Hindlimb muscle (tissue), 1 donor: ENCODE measurements at regions not wholly inside any gene's neighbourhood (a gene's known extent, or its start where the extent isn't known, plus 50 kb on each side); places are given as distances from the start of the nearest gene placed in this dataset.
A peak's percentile ranks its signal among the peaks of the same experiment; 100 is the strongest.

Experiments
- DNase-seq: peaks from one replicate; pipeline ENCODE4 v3.0.0-alpha.2; 2013

DNA sequence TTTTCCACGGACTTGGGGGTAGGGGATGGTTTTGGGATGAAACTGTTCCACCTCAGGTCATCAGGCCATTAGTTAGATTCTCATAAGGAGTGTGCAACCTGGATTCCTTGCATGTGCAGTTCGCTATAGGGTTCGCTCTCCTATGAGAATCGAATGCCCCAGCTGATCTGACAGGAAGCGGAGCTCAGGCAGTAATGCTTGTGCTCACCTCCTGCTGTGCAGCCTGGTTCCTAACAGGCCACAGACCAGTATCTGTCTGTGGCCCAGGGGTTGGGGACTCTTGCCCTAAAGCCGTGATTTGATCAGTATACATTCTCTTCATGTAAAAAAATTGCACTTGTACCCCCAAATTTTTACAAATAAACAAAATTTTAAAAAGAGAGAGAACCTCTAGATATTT, 219.4 kb upstream of the CPNE8 start:
- DNase-seq = no peak

DNA sequence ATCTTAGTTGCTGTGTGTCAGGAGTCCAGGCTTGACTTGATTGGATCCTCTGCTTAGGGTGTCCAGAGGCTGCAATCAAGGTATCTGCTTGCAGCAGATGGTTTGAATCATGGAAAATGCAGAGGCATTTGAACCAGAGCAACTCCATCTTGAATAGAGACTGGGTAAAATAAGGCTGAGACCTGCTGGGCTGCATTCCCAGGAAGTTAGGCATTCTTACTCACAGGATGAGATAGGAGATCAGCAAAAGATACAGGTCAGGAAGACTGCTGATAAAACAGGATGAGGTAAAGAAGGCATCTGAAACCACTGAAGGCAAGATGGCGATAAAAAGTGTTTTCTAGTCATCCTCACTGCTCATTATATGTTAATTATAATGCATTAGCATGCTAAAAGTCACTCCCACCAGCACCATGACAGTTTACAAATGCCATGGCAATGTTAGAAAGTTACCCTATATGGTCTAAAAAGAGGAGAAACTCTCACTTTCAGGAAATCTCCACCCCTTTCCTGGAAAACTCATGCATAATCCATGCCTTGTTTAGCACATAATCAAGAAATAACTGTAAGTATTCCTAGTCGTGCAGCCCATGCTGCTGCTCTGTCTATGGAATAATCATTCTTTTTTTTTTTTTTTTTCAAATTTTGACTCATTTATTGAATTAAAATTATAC, 218.3 kb upstream of the CPNE8 start:
- DNase-seq = peak; percentile 26

DNA sequence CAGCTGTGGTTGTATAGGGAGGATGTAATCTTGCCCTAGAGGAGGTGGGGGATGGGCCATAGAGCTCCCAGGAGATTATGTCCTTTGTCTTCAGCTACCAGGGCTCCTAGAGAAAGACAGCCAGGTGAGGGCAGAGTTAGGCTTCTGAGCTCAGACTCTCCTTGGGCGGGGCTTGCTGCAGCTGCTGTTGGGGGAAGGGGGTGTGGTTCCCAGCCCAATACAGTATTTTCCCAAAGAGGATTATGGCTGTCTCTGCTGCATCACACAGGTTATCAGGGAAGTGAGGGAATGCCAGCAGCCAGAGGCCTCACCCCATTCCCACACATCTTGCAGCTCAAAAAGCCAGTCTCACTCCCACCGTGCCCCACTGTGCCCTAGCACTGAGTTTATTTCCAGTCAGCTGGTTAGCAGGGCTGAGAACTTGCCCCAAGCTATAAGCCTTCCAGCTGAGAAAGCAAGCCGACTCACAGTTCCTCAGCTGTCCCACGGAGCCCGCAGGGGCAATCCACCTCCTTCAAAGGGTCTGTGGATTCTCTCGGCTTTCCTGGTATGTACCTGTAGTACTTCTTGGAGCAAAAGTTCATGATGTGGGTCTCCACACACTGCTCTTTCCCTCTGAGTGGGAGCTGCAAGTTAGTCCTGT, 217.3 kb upstream of the CPNE8 start:
- no peak for DNase-seq

DNA sequence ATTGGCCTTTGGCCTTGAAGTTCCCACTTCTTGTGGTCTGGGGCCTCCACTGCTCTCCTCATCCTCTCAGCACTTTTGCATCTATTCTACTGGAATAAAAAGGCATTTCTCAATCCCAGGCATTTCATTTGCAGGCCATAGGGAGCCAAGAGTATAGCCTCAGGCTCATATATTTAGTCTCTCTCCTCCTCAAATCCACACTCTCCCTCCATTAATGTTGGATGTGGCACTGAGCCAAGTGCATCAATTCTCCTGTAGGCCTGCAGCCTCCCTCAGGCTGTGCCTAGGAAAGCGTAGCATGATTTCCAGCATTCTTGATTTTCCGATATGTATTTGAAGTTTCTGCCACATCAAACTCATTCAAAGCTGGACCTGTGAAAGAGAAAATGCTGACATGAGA, 211.5 kb upstream of the CPNE8 start:
- DNase-seq = no peak

DNA sequence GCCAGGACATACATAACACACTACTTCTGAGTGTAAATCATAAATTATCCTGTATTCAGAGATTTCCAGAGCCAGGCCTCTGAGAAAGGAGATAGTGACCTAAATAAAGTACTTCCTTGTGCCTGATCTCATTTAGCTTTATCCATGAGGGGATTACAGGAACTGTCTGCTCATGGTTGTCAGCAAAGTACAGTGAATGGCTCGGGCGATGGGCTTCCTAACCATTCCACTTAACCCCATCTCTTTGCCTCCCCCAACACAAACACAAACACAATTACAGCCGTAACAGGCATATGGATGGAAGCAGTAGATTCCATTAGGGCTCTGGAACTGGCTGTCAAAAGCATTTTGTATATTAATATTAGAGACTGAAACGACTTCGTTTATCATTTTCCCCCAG, 206.7 kb upstream of the CPNE8 start:
- DNase-seq = no peak

DNA sequence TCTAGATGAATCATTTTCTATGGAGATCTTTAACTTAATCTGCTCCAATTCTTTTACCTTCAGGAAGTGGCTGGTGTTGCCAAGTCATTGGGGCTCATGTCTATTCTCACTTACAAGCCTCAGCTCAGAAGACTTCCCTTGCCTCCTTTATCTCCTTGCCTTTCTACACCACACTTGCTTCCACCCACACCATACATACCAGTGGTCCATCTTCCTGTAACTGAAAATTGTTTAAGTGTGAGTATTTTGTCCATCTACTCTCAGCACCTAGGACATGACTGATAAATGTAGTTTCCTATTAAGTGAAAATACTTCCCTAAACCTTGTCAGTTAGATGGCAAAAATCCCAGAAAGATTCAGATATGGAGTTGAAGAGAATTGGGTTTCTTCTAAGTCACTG, 199.7 kb upstream of the CPNE8 start:
- no peak for DNase-seq

DNA sequence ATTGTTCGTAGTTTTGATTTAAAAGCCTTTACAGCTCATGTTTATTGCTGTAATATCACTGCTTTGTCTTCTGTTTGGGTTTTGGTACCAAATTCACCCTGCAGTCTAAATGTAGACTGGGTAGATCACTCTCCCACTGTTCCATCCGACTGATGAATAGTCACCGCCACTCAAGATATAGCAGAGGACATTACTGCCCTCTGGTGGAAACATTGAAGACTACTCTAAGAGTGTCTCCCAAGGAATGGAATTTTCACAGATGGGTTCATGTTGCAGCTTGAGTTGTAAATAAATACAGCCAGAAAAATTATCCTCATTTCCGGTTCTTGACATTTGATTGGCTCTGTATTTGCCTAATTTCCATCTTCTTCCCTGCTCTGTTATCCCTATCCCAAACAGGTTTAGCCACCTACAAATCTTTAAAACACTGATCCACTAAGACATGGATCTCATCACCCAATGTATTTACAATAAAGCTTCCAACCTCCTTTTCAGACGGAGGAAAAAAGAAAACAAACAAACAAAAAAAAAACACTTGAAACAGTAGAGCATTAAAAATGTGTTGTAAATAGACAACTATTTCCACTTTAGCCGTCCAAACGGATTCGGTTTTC, 198.3 kb upstream of the CPNE8 start:
- DNase-seq = peak; percentile 50

DNA sequence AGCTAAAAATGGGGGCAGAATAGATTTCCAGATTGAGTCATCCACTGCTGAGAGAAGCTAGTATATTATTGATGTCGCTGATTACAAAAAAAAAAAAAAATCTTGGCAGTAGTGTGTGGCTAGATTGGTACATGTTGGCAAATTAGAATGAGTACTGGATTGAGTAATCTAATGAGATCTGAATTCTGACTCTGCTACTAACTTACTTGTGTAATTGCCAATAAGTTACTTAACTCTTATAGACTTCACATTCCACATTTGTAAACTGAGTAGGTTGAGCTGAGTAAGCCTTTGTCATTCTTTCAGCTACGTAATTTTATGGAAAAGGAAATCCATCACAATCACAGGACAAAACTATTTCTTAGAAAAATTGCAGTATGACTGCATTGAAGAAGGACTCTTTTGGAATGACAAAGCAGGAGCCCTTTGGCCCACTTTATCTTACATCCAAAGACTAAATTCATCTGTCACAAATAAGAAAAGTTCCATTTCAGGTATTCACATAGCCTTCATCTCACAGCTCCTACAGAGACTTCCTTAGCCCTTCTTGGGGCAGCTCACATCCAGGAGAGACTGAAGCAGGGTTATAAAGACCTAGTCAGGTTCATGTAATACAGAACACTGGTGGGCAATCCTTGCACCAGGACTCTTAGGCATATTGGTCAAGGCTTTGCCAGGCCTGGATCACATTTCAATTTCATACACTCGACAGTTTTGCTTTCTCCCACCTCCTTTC, 197.3 kb upstream of the CPNE8 start:
- DNase-seq = no peak

DNA sequence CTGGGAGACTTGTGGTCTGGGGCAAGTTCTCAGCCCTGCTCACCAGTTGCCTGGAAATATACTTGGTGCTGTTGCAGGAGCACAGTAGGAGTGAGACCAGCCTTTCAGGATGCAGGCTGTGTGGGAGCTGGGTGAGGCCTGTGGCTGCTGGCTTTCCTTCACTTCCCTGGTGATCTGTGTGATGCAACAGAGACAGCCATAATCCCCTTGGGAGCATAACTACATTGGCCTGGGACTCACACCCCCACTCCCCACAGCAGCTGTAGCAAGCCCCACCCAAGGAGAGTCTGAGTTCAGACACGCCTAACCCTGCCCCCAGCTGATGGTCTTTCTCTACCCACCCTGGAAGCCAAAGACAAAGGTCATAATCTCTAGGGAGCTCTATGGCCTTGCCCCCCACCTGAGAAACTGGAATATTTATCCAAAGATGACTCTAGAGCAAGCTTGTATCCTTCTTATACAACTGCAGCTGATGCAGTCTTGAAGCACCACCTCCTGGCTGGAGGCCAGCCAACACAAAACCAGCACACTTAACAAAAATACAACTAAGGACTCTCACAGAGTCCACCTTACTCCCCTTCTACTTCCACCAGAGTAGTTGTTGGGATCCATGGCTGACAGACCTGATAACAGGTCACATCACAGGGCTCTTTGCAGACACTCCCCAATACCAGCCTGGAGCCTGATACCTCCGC, 190.4 kb upstream of the CPNE8 start:
- no peak for DNase-seq

DNA sequence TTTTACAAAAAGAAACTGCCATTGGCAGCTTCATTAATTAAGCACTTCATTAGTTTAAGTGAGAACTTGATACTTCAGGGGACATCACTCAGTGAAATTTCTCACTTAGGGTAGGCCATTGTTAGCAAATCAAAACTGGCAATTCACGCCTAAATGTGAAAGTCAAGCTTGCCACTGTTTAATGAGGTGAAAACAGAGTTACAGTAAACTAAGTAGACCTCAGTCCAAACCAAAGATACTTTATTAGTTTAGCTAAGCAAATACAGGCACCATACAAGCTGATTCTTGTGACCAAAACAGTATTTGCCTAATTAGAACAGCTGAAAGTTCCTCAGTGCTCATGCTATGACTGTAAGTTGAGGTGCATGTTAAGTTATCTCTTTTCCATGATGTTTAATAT, 176.5 kb upstream of the CPNE8 start:
- DNase-seq = no peak

DNA sequence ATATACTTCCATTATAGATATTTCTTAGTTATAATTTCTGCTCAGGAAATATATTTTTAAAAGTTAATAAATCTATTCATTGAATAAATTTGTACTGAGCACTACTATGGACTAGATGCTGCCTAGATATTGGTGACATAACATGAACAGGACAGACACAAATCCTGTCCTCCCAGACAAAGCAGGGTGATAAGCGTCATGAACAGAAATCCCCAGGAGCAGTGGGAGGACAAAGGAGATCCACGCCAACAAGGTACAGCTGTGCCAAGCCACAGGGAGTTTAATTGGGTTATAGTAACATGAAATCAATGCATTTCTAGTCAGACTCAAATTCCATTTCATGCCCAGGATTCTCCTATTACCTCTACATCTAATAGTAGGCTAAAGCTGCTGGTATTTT, 171.8 kb upstream of the CPNE8 start:
- DNase-seq = no peak

DNA sequence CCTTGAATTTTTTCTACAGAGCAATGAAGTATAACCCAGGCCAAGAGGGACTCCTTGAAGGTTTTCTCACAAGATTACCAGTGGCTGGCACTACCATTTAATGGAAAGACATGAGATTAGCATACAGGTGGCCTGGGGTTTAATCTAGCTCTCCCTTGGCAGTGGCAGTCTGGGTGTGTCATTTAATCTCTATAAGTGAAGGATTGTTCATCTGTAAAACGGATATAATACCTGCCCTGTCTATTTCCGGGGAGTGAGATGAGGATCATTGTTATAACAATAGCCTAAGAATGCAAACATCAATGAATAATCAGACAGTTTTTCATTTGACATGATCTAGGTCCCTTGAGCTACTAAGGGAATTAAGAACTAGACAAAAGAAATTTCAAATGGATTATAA, 168.7 kb upstream of the CPNE8 start:
- no peak for DNase-seq

DNA sequence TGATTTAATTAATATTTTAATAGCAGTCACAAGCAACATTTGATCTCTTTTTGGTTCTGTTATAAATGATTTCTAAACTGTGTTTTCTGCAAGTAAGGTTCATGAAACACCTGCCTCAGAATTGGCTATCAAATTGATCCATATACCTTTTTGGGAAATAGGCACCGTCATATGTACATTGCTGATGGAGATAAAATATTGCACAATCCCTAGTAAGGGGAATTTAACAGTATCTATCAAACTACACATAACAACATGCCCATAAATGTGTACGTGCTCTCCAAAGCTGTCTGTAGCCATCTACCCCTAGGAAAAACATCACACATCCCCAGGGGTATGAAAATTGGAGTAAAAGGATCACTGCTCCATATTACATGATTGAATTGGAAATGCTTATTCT, 167.3 kb upstream of the CPNE8 start:
- no peak for DNase-seq

DNA sequence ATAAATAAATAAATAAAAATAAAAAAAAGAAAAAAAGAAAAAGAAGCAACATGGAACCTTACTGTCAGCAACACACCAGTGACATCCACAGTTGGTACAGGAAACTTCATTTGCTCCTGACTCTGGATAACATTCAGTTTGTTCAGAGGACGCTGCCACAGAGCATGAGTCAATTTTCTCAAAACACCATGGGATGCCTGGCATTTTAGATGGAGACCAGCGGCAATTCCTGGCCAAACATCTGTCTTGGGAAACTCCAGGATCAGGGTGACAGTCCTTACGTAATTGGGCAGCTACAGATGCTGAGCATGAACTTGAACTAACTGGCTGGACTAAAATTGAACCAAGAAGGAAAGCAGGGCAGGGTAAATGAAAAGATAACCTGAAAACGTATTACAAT, 166.2 kb upstream of the CPNE8 start:
- DNase-seq = no peak

DNA sequence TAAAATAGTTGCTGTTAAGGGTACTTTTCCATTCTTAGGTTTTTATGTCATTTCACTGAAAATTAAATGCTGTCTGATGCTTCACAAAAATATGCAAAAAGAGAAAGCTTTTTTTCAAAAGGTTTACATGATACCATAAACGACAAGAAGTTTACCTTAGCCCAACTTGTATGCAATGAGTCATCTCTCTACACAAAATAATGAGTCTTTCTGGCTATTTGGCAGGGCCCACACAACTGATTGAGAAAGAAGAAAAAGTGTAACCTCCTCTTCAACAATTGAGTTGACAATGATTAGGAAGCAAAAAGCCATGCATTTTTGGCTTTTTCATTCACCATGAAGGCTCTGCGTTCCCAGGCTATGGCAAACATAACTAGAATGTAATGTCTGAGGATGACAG, 165.4 kb upstream of the CPNE8 start:
- no peak for DNase-seq

DNA sequence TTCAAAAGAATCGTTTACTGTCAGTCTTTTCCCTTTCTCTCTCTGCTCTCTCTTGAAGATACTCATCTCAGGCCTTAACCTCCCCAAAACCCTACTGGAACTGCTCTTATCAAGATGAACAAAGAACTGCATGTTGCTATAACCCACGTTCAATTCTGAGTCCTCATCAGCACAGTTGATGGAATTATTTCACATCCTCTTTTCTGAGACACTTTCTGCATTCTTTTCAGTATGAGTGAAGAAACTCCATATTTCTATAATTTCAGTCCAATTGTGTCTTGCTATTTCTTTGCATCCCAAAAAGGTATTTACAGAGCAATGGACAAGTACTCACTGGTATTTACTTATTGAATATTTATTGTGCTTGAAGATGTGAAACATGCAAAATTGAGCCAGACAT, 160.1 kb upstream of the CPNE8 start:
- DNase-seq = no peak

DNA sequence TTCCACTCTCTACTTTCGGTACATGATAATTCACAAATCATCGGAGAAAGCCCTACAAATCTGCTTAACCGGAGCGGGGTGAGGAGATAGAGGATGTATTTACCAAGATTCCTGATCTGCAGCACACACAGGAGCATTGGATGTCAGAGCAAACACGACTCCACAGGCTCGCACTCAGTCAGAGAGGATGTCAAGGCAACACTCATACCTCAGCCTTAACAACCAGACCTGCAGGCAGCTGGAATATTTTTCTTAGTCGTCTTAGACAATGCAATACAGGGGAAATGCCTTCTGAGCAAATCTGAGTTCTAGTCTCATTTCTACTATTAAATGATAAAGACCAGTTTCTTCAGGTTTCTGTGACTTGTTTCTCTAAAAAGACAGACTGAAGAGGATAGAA, 159.3 kb upstream of the CPNE8 start:
- no peak for DNase-seq

DNA sequence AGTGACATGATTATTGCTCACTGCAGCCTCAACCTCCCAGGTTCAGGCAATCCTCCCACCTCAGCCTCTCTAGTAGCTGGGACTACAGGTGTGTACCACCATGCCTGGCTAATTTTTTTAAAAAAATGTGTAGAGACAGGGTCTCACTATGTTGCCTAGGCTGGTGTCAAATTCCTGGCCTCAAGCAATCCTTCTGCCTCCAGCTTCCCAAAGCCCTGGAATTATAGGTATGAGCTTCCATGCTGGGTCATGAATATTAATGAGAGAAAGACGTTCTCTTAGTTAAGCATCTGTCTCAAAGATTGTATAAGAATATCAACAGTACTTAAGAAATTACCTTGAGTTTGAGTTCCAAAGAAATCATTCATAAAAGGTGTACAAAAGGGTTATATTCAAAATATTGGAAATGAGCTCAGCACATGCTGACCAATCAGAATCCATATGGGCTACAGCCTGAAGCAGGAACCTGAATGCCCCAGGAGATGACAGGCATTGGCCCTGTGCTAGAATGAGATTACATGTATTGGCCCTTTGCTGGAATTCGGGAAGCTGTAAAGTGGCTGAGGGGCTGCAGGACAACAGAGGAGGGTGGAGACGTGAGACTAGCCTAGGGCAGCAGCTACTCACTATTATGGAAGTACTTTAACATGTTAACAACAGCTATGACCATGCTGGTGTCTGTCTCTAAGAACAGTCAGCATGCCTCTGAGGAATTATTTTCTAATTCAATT, 157.0 kb upstream of the CPNE8 start:
- no peak for DNase-seq

DNA sequence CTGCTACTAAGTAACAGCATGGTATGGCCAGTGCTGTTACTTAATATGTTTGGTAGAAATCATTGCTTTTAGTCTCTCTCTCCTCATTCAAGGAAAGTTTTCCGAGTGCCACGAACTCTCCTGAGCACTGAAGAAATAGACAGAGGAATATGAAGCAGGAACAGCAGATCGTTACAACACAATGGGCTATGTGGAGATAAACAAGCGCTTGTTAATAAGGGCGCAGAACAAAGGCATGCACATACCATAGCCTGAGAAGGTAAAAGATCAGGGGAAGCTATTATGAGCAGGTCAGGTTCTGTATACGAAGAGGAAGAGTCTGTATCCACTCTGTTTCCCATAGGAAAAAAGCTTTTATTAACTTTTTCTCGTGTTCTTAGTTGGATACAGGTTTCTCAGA, 156.2 kb upstream of the CPNE8 start:
- DNase-seq = no peak

DNA sequence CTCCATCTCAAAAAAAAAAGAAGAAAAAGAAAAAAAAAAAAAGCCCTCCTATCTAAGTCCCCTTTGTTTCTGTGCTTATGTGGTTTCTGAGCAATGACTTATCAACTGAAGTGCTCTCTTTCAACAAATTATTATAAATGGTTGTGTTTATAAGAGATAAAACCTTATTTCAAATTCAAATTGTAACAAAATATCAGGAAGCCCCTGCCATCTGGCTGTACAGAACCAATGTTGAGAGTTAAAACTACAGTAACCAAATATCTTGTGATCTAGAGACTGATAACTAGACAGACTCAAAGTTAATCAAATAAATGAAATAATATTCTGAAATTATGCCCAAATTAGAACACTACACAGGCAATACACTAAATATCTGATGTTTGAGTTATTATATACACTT, 143.0 kb upstream of the CPNE8 start:
- DNase-seq = no peak

DNA sequence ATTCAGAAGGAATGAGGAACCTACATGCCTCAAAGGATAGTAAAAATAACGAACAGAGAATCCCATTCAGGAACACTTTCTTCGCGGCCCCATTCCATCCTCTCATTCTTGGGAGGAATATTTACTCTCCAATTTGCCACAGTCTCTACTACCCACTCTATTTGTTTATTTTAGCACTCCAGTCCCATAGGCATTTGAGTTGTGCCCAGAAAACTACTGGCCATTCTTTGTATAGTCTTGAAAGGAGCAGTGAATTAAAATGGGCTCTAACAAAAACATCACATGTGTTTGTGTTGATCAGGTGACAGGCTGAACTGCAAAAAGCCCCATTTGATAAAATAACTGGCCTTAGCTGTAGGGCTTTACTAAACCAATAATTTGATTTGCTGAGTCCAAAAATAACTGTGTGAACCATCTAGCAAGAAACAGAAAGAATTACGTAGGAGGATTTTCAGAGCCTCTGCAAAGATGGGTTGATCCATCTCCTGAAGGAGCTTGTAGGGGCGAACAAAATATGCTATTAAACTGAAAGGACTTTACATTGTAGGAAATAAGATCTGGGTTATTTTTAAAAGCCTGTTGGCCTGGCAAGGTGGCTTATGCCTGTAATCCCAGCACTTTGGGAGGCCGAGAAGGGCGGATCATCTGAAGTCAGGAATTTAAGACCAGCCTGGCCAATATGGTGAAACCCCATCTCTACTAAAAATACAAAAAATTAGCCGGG, 142.3 kb upstream of the CPNE8 start:
- no peak for DNase-seq

DNA sequence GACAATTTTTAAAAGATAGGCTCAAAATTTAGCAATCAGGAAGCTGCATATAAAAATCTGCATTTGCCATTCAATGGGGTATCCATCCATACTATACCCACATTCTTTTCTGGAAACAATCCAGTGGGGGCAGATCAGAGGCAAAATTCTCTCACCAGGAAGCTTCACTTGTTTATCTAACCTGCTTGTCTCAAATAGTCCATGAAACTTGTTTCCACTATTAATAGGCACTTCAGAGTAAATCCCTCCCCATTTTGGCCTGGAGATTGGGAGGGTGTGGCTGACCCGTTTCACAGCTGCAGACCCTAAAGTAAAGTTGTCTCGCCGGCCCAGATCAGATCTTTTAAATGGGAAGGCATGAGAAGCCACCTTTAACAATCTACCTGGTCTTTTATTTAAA, 139.4 kb upstream of the CPNE8 start:
- DNase-seq = no peak
